ENCODE measurements at regions not wholly inside any gene's neighbourhood (a gene's known extent, or its start where the extent isn't known, plus 50 kb on each side); places are given as distances from the start of the nearest gene placed in this dataset.
"Not testable (repeated sequence)": the region's sequence is repeated elsewhere in the genome, so short reads cannot be mapped to it uniquely, and the experiment has no call there.

DNA sequence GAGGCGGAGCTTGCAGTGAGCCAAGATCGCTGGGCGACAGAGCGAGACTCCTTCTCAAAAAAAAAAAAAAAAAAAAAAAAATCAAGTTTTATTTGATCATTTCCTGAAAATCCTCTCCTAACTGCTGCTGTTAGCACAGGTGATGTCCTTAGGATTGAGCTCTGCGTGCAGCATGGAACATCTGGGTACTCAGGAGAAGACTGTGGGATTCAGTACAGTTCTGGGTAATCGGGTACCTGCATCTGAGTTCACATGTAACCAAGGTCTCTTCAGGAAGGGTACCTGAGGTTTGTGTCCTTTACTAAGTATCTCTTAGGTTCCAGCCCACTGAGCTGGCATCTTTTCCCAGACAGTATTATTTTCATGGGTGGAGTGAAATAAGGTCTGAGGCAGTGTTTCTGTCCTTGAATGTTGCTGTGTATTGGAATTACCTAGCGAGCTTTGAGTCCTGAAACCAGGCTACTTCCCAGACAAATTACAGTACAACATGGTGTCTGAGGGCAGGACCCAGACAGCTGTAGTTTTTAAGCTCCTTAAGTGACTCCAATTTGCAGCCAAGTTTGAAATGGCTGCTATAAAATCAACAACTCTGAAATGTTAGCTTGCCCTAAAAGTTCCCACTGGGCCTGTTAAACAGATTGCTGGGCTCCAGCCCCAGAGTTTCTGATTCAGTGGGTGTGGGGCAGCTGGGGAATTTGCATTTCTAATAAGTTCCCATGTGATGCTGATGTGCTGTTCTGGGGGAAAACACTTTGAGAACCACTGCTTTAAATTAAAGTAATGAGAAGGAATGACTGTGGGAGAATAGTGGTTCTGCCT is 120.5 kb downstream of the PMAIP1 start:
- H3K9me3 ChIP-seq: no peaks in the 10 kb centered on the region
- WGBS: 83% methylated on average over 7 of the region's 7 CpGs
- no peak overlapping the region for H3K4me3 ChIP-seq
- no peak for DNase-seq (ENCODE audit: low spot score)
- no peaks in the 10 kb centered on the region for H3K36me3 ChIP-seq
- no peaks in the 10 kb centered on the region for H3K27me3 ChIP-seq (replicated peaks; ENCODE audit: insufficient read depth)
- intact Hi-C loops (cut with DNase I): no loop called here
- TF ChIP-seq POLR2AphosphoS5 (IDR thresholded peaks at IDR 0.05): no peak
- TF ChIP-seq, protein P1, sequence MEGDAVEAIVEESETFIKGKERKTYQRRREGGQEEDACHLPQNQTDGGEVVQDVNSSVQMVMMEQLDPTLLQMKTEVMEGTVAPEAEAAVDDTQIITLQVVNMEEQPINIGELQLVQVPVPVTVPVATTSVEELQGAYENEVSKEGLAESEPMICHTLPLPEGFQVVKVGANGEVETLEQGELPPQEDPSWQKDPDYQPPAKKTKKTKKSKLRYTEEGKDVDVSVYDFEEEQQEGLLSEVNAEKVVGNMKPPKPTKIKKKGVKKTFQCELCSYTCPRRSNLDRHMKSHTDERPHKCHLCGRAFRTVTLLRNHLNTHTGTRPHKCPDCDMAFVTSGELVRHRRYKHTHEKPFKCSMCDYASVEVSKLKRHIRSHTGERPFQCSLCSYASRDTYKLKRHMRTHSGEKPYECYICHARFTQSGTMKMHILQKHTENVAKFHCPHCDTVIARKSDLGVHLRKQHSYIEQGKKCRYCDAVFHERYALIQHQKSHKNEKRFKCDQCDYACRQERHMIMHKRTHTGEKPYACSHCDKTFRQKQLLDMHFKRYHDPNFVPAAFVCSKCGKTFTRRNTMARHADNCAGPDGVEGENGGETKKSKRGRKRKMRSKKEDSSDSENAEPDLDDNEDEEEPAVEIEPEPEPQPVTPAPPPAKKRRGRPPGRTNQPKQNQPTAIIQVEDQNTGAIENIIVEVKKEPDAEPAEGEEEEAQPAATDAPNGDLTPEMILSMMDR (IDR thresholded peaks at IDR 0.05): no peak
- no peak for TF ChIP-seq POLR2A (IDR thresholded peaks at IDR 0.05)
- H3K4me1 ChIP-seq (replicated peaks): no peaks in the 10 kb centered on the region
- H3K27ac ChIP-seq: no peak overlapping the region

DNA sequence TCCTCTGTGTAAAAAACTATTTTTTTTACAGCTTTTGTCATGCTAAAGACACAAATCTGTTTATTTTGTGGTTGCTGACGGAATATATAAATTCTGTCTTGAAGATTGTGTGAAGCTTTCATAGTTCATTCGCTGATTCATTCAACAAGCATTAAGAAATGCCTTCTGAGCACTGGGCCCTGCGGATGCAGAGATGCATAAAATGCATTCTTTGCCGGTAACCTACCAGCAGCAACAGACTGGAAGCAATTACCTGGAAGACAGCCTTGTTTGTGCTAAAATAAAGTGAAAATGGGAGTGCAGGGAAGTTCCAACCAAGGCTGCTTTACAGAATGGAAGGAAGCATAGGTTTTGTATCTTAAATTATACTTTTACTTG is 119.7 kb downstream of the PMAIP1 start:
- DNase-seq (ENCODE audit: low spot score): no peak
- Histone ChIP-seq H3K27ac (no peak overlapping the region), H3K4me3 (no peak overlapping the region), H3K4me1 (replicated peaks) (no peaks in the 10 kb centered on the region), H3K27me3 (replicated peaks; ENCODE audit: insufficient read depth) (no peaks in the 10 kb centered on the region), H3K9me3 (no peaks in the 10 kb centered on the region), H3K36me3 (no peaks in the 10 kb centered on the region)
- WGBS: 67% methylated on average over 4 of the region's 4 CpGs
- intact Hi-C loops (cut with DNase I): no loop called here
- no peak for TF ChIP-seq POLR2A (IDR thresholded peaks at IDR 0.05)

DNA sequence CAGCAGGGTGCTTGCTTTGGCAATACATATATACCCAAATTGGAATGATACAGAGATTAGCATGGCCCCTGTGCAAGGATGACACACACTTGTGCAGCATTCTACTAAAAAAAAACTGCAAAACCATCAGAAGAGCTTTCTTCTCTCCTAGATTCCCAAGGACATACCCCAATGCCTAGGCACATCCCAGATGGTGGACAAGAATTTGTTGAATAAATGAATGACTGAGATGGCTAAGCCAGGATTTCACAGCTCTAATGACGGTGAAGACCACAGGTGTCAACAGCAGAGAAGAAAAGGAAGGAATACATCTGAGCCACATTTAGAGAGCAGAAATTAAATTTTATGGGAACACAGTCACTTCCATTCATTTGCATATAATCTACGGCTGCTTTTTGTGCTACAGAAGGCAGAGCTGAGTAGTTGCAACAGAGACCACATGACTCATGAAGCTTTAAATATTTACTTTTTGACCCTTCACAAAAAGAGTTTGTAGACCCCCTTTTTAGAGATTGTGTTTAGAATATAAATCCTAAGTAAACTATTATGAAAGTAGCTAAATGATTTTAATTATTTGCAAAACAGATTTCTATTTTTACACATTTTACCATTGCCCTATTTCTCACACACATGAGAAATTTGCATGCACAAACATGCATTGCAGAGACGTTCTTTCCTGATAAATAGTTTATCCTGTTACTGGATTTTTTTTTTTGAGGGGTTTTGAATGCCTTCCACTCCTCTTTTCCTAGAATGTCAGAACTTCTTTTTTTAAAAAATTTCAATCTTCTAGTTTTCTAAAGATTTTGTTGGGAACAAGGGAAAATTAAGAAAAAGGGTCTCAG is 119.0 kb downstream of the PMAIP1 start:
- H3K27me3 ChIP-seq (replicated peaks; ENCODE audit: insufficient read depth): no peaks in the 10 kb centered on the region
- intact Hi-C loops (cut with DNase I): no loop called here
- H3K36me3 ChIP-seq: no peaks in the 10 kb centered on the region
- no peak for DNase-seq (ENCODE audit: low spot score)
- H3K9me3 ChIP-seq: no peaks in the 10 kb centered on the region
- H3K4me1 ChIP-seq (replicated peaks): no peaks in the 10 kb centered on the region
- WGBS: 17% methylated on average over 3 of the region's 3 CpGs
- TF ChIP-seq POLR2A (IDR thresholded peaks at IDR 0.05) (no peak), POLR2AphosphoS5 (IDR thresholded peaks at IDR 0.05) (no peak)
- TF ChIP-seq, protein P1 (IDR thresholded peaks at IDR 0.05): no peak
- no peak overlapping the region for H3K27ac ChIP-seq
- no peak overlapping the region for H3K4me3 ChIP-seq

DNA sequence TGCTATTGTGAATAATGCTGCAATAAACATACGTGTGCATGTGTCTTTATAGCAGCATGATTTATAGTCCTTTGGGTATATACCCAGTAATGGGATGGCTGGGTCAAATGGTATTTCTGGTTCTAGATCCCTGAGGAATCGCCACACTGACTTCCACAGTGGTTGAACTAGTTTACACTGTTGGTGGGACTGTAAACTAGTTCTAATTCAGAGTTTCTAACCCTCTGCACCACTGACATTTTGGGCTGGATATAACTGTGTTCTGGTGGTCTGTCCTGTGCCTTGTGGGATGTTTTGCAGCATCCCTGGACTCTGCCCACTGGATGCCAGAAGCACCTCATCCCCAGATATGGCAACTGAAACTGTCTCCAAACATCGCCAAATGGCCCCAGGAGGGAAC is 118.3 kb downstream of the PMAIP1 start:
- DNase-seq (ENCODE audit: low spot score); H3K4me3 ChIP-seq; H3K4me1 ChIP-seq (replicated peaks); H3K27ac ChIP-seq; H3K9me3 ChIP-seq; H3K27me3 ChIP-seq (replicated peaks; ENCODE audit: insufficient read depth); H3K36me3 ChIP-seq; intact Hi-C loops (cut with DNase I): not testable (repeated sequence)
- 91% methylated on average over 2 of the region's 3 CpGs for WGBS

DNA sequence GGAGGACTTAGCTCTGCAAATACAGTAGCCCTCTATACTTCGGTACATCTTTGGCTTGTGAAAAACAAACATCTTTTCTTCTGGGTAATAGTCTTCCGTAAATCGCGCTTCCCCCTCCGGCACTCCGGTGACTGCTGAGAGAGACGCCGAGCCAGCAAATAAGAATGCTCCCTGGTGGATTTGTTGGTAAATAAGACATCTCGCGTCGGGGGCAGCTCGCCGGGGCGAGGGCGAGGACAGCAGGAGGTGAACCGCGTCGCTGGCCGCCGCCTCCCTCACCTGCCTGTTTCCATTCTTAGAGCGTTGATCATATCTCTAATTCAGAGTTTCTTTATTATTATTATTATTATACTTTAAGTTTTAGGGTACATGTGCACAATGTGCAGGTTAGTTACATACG is 117.6 kb downstream of the PMAIP1 start:
- no peak overlapping the region for H3K4me3 ChIP-seq
- no peaks in the 10 kb centered on the region for H3K9me3 ChIP-seq
- no peaks in the 10 kb centered on the region for H3K4me1 ChIP-seq (replicated peaks)
- no peak for TF ChIP-seq POLR2A (IDR thresholded peaks at IDR 0.05)
- no peak for TF ChIP-seq POLR2AphosphoS5 (IDR thresholded peaks at IDR 0.05)
- TF ChIP-seq, protein P1 (IDR thresholded peaks at IDR 0.05): no peak
- no peaks in the 10 kb centered on the region for H3K27me3 ChIP-seq (replicated peaks; ENCODE audit: insufficient read depth)
- WGBS: 90% methylated on average over 22 of the region's 22 CpGs
- intact Hi-C loops (cut with DNase I): no loop called here
- H3K36me3 ChIP-seq: no peaks in the 10 kb centered on the region
- no peak overlapping the region for H3K27ac ChIP-seq
- no peak for DNase-seq (ENCODE audit: low spot score)

DNA sequence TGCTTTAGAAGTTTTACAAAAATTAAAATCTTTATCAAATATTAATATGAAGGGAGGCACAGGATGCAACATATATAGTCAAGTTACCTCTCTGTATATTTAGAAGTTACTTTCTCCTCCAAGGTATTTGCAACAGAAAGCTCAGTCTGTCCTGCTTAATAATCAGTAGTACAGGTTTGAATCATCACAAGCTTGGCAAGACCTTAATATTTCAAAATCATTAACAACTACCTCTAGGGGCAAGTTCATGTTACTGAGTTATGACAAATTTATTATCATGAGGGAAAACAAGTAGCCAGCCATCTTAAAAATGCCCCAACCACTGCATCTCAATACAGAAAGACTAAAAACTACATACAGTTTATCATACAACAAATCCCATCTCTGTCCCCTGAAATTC is 116.0 kb downstream of the PMAIP1 start:
- H3K4me1 ChIP-seq (replicated peaks); H3K27ac ChIP-seq; H3K4me3 ChIP-seq; DNase-seq (ENCODE audit: low spot score); H3K27me3 ChIP-seq (replicated peaks; ENCODE audit: insufficient read depth); intact Hi-C loops (cut with DNase I); H3K9me3 ChIP-seq; H3K36me3 ChIP-seq: not testable (repeated sequence)

DNA sequence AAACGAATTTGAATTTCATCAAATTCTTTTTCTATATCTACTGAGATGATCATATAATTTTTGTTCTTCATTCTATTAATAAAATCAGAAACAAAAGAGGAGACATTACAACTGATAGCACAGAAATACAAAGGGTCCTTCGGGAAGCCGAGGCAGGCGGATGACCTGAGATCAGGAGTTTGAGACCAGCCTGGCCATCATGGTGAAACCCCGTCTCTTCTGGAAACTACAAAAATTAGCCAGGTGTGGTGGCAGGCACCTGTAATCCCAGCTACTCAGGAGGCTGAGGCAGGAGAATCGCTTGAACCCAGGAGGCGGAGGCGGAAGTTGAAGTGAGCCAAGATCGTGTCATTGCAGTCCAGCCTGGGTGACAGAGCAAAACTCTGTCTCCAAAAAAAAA is 113.4 kb downstream of the PMAIP1 start:
- H3K27ac ChIP-seq; H3K4me1 ChIP-seq (replicated peaks); H3K9me3 ChIP-seq; H3K36me3 ChIP-seq; H3K27me3 ChIP-seq (replicated peaks; ENCODE audit: insufficient read depth); H3K4me3 ChIP-seq; DNase-seq (ENCODE audit: low spot score); intact Hi-C loops (cut with DNase I): not testable (repeated sequence)
- WGBS: 95% methylated on average over 9 of the region's 9 CpGs

Measured in prostate gland (tissue), 2 donors.